Muscle of leg (tissue), 3 donors: ENCODE measurements at regions not wholly inside any gene's neighbourhood (a gene's known extent, or its start where the extent isn't known, plus 50 kb on each side); places are given as distances from the start of the nearest gene placed in this dataset.

Source experiments
- DNase-seq: peaks from one replicate; pipeline ENCODE4 v3.0.0; 2013
- H3K27ac ChIP-seq: one replicate; pipeline ENCODE4 v1.5.1; 2013; ENCODE audit warnings: mild to moderate bottlenecking, low read length, control low read depth
- H3K27me3 ChIP-seq: one replicate; pipeline ENCODE4 v1.6.1; 2013; ENCODE audit warnings: low read length; ENCODE audit not compliant: control insufficient read depth, insufficient read depth
- H3K36me3 ChIP-seq: one replicate; pipeline ENCODE4 v1.6.1; 2013; ENCODE audit warnings: low read length; ENCODE audit not compliant: control insufficient read depth, insufficient read depth
- H3K4me1 ChIP-seq: one replicate; pipeline ENCODE4 v1.6.1; 2013; ENCODE audit warnings: low read length; ENCODE audit not compliant: control insufficient read depth, insufficient read depth
- H3K4me3 ChIP-seq: one replicate; pipeline ENCODE4 v1.5.1; 2013; ENCODE audit warnings: low read length, control low read depth
- H3K9me3 ChIP-seq: replicated peaks from 2 replicates; pipeline ENCODE4 v1.6.1; 2013; ENCODE audit warnings: low read depth, low read length; ENCODE audit not compliant: control insufficient read depth
- WGBS: methylation state at CpG from one replicate; pipeline ENCODE4 v1.1.5; 2013; ENCODE audit warnings: missing lambda C conversion rate; ENCODE audit not compliant: insufficient coverage; 5-methylcytosine and 5-hydroxymethylcytosine counted together

DNA sequence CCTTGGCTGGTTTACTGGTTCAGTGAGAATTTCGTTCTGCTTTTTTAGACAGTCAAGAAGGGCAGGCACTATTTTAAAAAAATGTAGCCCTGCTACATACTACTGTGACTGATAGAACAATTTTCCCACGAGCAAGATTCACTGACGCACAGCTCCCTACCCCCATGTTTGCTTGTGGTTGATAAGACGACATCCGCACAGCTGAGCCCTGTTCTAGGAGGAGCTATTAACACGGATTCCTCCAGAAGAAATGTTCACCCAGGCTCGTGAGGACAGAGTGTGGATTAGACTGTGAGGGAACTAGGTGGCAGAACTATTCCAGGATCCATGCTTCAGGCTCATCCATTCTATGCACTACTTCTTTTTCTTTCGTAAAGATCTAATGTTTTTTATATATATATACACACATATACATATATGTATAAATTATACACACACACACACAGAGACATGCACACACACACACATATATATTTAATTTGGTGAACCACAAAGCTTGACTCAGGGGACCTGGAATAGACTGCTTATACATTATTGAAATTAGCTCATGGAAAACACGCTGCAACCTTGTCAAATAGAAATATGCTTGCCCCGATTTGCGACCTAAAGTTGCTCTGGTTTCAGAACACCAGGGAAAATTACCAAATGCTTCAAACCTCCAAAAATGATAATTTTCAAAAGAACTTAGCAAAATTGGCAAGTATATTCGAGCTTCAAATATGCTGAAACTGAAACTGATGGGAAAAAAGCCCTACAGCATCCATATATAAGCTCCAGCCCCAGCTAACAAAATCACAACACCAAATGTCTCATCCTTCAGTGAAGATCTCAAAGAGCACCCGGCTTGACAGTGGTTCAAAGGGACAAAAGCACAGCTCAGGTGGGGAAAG lies 370.4 kb downstream of the SOCS6 start:
- Histone ChIP-seq H3K9me3 (no peaks in the 10 kb centered on the region), H3K36me3 (no peaks in the 10 kb centered on the region), H3K27me3 (no peaks in the 10 kb centered on the region), H3K27ac (no peak overlapping the region), H3K4me1 (no peaks in the 10 kb centered on the region), H3K4me3 (no peak overlapping the region)
- DNase-seq = no peak
- WGBS = 46% methylated on average over 4 of the region's 13 CpGs

- Histone ChIP-seq H3K27me3 (no peaks in the 10 kb centered on the region), H3K36me3 (no peaks in the 10 kb centered on the region), H3K9me3 (peaks cover 2% of the 10 kb centered on the region), H3K4me1 (no peaks in the 10 kb centered on the region), H3K4me3 (no peak overlapping the region), H3K27ac (no peak overlapping the region)
- DNase-seq = no peak
Observed at GRCh38 chr18:70653671-70654070, 364.8 kb downstream of the SOCS6 start.

DNA sequence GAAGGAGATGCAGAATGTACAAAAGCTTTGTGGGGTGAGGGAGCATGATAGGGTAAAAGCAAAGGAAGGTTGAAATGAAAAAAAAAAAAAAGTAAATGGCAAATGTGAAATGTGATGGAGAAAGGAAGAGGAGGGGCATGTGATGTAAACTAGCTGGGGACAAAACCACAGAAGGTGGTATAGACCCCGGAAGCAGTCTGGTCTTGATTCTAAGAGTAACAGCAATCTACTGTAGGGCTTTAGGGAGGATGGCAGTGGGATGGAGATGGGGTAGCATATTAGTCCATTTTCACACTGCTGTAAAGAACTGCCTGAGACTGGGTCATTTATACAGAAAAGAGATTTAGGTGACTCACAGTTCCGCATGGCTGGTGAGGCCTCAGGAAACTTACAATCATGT lies 362.0 kb downstream of the SOCS6 start:
- WGBS = no CpG with 5 or more reads among the region's 2 CpGs
- Histone ChIP-seq H3K4me3 (no peak overlapping the region), H3K4me1 (no peaks in the 10 kb centered on the region), H3K27ac (no peak overlapping the region), H3K27me3 (no peaks in the 10 kb centered on the region), H3K9me3 (peaks cover 2% of the 10 kb centered on the region), H3K36me3 (no peaks in the 10 kb centered on the region)
- DNase-seq = no peak

GRCh38 chr18:70649683-70650082 lies 360.8 kb downstream of the SOCS6 start:
- no peak for DNase-seq
- no peaks in the 10 kb centered on the region for H3K27me3 ChIP-seq
- no peaks in the 10 kb centered on the region for H3K36me3 ChIP-seq
- H3K4me1 ChIP-seq = no peaks in the 10 kb centered on the region
- H3K27ac ChIP-seq = no peak overlapping the region
- 94% methylated on average over 6 of the region's 7 CpGs for WGBS
- peaks cover 2% of the 10 kb centered on the region for H3K9me3 ChIP-seq
- H3K4me3 ChIP-seq = no peak overlapping the region

- H3K36me3 ChIP-seq = no peaks in the 10 kb centered on the region
- no peaks in the 10 kb centered on the region for H3K27me3 ChIP-seq
- peaks cover 1% of the 10 kb centered on the region for H3K9me3 ChIP-seq
- H3K4me3 ChIP-seq = no peak overlapping the region
- no peaks in the 10 kb centered on the region for H3K4me1 ChIP-seq
- DNase-seq = no peak
- no CpG with 5 or more reads among the region's 5 CpGs for WGBS
- no peak overlapping the region for H3K27ac ChIP-seq
Observed at GRCh38 chr18:70645971-70646370, 357.1 kb downstream of the SOCS6 start.

DNA sequence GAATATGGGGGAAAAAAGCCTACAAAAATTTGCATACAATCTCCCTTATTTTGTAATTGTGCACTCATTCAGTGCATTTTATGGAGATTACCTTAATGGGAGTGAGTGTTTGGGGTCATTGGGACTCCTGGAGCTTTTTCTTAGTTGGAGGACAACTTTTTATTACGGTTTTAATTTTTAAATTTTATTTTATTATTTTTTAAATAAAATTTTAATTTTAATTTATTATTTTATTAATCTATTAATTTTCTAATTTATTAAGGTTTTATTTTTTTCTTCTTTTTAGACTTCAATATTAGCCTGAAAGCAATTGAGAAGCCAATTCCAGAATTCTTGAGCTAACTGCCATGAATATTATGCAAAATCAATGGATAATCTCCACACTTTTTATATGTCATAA lies 355.0 kb downstream of the SOCS6 start:
- H3K27me3 ChIP-seq = no peaks in the 10 kb centered on the region
- H3K4me1 ChIP-seq = no peaks in the 10 kb centered on the region
- H3K36me3 ChIP-seq = no peaks in the 10 kb centered on the region
- no peak for DNase-seq
- WGBS = no CpG with 5 or more reads among the region's 1 CpG
- no peaks in the 10 kb centered on the region for H3K9me3 ChIP-seq
- no peak overlapping the region for H3K4me3 ChIP-seq
- no peak overlapping the region for H3K27ac ChIP-seq

DNA sequence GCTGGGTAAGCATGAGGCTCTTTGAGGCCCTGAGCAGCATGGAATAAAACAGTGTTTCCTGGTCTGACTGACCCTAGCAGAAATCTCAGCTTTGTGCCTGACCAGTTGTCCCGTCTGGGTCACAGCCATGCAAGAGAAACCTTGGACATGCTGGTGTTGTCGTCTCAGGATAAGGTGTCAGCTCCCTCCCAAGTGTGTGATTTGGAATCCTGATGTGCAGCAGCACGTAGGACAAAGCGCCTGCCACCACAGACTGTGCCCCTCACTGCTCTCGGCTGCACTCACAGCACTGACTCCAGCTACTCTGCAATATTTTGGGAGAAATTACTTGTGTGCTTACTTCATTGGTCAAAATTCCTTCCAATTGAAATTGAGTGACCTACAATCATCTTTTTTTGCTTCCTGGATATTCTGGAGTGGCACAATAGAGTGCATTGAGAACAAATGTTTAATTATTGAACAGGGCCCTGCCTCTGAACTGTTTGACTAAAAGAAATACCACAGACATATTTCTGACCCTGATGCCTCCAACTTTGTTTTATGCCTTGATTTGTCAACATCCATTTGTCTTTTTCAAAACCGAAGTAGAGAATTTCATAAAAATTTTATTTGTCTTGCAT lies 352.4 kb downstream of the SOCS6 start:
- Histone ChIP-seq H3K27ac (no peak overlapping the region), H3K4me1 (no peaks in the 10 kb centered on the region), H3K36me3 (no peaks in the 10 kb centered on the region), H3K9me3 (no peaks in the 10 kb centered on the region), H3K4me3 (no peak overlapping the region), H3K27me3 (no peaks in the 10 kb centered on the region)
- no peak for DNase-seq
- WGBS = 67% methylated on average over 2 of the region's 6 CpGs

GRCh38 chr18:70640336-70640887 lies 351.6 kb downstream of the SOCS6 start:
- no peak overlapping the region for H3K4me3 ChIP-seq
- no CpG with 5 or more reads among the region's 2 CpGs for WGBS
- no peak overlapping the region for H3K27ac ChIP-seq
- DNase-seq = no peak
- no peaks in the 10 kb centered on the region for H3K36me3 ChIP-seq
- H3K4me1 ChIP-seq = no peaks in the 10 kb centered on the region
- no peaks in the 10 kb centered on the region for H3K9me3 ChIP-seq
- H3K27me3 ChIP-seq = no peaks in the 10 kb centered on the region

DNA sequence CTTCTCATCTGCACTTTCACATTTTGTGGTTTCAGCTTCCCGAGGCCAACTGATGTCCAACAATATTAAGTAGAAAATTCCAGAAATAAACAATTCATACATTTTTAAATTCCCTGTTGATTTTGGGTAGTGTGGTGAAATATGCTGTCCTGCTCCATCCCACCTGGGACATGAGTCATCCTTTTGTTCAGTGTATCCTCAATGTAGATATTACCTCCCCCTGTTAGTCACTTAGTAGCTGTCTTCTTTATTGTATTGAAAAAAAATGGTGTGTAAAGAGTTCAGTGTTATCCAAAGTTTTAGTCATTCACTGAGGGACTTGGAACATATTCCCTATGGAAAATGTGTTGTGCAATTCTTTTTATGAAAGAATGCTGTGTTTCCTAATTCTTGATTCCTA lies 348.1 kb downstream of the SOCS6 start:
- Histone ChIP-seq H3K27me3 (no peaks in the 10 kb centered on the region), H3K4me1 (no peaks in the 10 kb centered on the region), H3K4me3 (no peak overlapping the region), H3K27ac (no peak overlapping the region), H3K9me3 (peaks cover 2% of the 10 kb centered on the region), H3K36me3 (no peaks in the 10 kb centered on the region)
- WGBS = no CpG with 5 or more reads among the region's 1 CpG
- DNase-seq = no peak

DNA sequence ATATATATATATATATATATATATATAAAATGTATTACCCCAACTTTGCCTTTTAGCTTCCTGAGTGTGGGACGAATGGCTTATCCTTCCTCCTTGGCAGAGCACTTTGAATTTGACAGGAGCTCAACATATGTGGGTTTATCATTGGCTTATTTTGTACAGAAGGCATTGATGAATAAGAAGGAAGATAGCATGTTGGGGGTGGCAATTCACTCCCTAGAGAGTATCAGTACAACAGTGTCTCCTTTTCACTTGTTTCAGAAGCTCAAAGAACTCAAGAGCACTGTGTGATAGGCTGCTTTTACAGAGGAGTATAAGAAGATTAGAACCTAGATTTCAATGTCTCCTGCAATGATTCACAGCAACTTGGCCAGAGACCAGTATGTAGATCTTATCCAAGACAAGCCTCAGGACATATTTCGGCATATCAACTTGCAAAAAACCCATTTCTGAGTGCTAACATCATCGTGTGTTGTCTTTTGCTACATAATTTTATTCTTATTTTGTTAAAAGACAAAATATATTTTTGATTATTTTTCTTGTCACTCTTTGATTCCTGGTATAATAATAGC lies 345.8 kb downstream of the SOCS6 start:
- no peak for DNase-seq
- Histone ChIP-seq H3K4me3 (no peak overlapping the region), H3K9me3 (peaks cover 2% of the 10 kb centered on the region), H3K36me3 (no peaks in the 10 kb centered on the region), H3K4me1 (no peaks in the 10 kb centered on the region), H3K27ac (no peak overlapping the region), H3K27me3 (no peaks in the 10 kb centered on the region)
- WGBS = no CpG with 5 or more reads among the region's 3 CpGs
